KMS-11 (cell line): ENCODE measurements at regions not wholly inside any gene's neighbourhood (a gene's known extent, or its start where the extent isn't known, plus 50 kb on each side); places are given as distances from the start of the nearest gene placed in this dataset.

Source experiments
- H2AFZ ChIP-seq: fragments of 200-600 bp; sonication (generic); 2 replicates; pipeline ENCODE4 v1.6.1; 2016; ENCODE audit warnings: antibody characterized with exemption, mixed run types, low read depth
- H3K27ac ChIP-seq: fragments of 200-600 bp; sonication (generic); 2 replicates; pipeline ENCODE4 v1.6.1; 2016; ENCODE audit warnings: mild to moderate bottlenecking, mixed run types
- H3K27me3 ChIP-seq: fragments of 200-600 bp; sonication (generic); 2 replicates; pipeline ENCODE4 v1.6.1; 2017; ENCODE audit warnings: mild to moderate bottlenecking, low read depth, mixed run types, moderate library complexity; ENCODE audit not compliant: insufficient read depth
- H3K36me3 ChIP-seq: fragments of 200-600 bp; sonication (generic); 2 replicates; pipeline ENCODE4 v1.6.1; 2017; ENCODE audit warnings: mild to moderate bottlenecking, mixed run types; ENCODE audit not compliant: insufficient read depth
- H3K4me1 ChIP-seq: fragments of 200-600 bp; sonication (generic); 2 replicates; pipeline ENCODE4 v1.6.1; 2016; ENCODE audit warnings: mild to moderate bottlenecking, low read depth, mixed run types; ENCODE audit not compliant: poor library complexity, severe bottlenecking
- H3K4me2 ChIP-seq: fragments of 200-600 bp; sonication (generic); 2 replicates; pipeline ENCODE4 v1.7.0; 2016; ENCODE audit warnings: mild to moderate bottlenecking, mixed run types
- H3K4me3 ChIP-seq: fragments of 200-600 bp; sonication (generic); IDR thresholded peaks from 2 replicates; pipeline ENCODE4 v1.6.1; 2017; ENCODE audit warnings: low read depth, low read length, mixed read lengths; ENCODE audit not compliant: insufficient read depth
- H3K79me2 ChIP-seq: fragments of 200-600 bp; sonication (generic); 2 replicates; pipeline ENCODE4 v1.6.1; 2016; ENCODE audit warnings: low read depth, mixed run types; ENCODE audit not compliant: insufficient read depth
- H3K9ac ChIP-seq: fragments of 200-600 bp; sonication (generic); 2 replicates; pipeline ENCODE4 v1.6.1; 2016; ENCODE audit warnings: mild to moderate bottlenecking, mixed run types
- H4K20me1 ChIP-seq: fragments of 200-600 bp; sonication (generic); 2 replicates; pipeline ENCODE4 v1.6.1; 2016; ENCODE audit warnings: mild to moderate bottlenecking, mixed run types; ENCODE audit not compliant: insufficient read depth
- TF ChIP-seq, protein P1 (sequence below): fragments of 200-600 bp; sonication (generic); conservative IDR thresholded peaks from 2 replicates; pipeline ENCODE4 v1.6.1; 2017; ENCODE audit warnings: low read depth, mild to moderate bottlenecking, antibody characterized with exemption, low read length, moderate library complexity, mixed read lengths

DNA sequence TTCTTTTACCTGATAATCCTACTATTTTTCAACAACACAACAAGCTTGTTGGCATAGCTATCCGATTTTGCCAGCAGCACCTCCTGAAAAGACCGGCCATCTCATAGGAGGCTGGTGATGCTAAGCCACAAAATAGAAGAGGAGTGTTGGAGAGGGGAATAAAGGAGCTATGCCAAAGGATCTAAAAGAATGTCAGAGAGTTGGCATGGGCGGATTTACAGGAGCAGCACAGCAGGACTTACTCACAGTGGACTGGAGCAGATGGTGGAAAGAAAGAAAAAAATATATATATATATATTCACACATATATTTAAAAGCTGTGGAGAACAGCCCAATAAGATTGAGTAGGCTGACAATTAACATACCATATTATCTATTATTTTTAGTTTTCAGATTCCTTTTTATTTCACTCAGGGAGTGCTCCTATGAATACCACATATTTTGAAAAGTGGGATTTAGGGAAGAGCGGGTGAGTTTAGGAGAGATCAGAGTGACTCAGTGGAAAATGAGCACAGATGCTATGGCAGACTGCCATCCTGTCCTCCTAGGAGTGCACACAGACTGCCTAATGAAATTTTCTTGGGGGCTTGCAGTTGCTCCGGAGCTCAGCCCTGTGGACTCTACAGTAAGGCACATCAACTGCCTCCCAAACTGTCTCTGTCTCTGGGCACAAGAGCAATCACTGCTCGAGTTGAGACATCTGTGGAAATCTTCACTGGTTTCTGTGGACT lies 394.4 kb upstream of the CHRM3 start:
- no peaks in the 10 kb centered on the region for H3K79me2 ChIP-seq
- H3K4me2 ChIP-seq, result no peak overlapping the region
- TF ChIP-seq, protein P1, sequence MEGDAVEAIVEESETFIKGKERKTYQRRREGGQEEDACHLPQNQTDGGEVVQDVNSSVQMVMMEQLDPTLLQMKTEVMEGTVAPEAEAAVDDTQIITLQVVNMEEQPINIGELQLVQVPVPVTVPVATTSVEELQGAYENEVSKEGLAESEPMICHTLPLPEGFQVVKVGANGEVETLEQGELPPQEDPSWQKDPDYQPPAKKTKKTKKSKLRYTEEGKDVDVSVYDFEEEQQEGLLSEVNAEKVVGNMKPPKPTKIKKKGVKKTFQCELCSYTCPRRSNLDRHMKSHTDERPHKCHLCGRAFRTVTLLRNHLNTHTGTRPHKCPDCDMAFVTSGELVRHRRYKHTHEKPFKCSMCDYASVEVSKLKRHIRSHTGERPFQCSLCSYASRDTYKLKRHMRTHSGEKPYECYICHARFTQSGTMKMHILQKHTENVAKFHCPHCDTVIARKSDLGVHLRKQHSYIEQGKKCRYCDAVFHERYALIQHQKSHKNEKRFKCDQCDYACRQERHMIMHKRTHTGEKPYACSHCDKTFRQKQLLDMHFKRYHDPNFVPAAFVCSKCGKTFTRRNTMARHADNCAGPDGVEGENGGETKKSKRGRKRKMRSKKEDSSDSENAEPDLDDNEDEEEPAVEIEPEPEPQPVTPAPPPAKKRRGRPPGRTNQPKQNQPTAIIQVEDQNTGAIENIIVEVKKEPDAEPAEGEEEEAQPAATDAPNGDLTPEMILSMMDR, result no peak
- no peak overlapping the region for H3K4me3 ChIP-seq
- no peaks in the 10 kb centered on the region for H3K27me3 ChIP-seq
- no peaks in the 10 kb centered on the region for H3K4me1 ChIP-seq
- no peaks in the 10 kb centered on the region for H3K36me3 ChIP-seq
- no peaks in the 10 kb centered on the region for H4K20me1 ChIP-seq
- H3K27ac ChIP-seq, result no peak overlapping the region
- no peak overlapping the region for H3K9ac ChIP-seq
- no peak overlapping the region for H2AFZ ChIP-seq

DNA sequence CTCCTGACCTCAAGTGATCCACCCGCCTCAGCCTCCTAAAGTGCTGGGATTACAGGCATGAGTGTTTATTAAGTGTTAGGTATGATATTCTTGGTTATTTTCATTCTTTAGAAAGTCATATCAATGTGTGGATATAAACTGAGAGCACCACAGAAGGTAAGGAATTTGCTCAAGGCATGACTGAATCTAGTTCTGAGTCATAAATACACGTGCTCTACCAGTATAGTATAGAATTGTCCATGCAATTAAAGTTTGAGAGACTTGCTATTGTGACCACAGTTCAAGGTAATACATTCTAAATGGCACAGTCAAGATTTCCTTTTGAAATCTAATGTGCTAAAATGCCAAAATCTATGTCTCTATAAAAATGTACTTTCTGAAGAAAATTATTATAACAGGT lies 401.1 kb upstream of the CHRM3 start:
- Histone ChIP-seq H3K27me3 (no peaks in the 10 kb centered on the region), H2AFZ (no peak overlapping the region), H3K36me3 (no peaks in the 10 kb centered on the region), H3K27ac (no peak overlapping the region), H3K4me3 (no peak overlapping the region), H3K9ac (no peak overlapping the region), H3K4me1 (no peaks in the 10 kb centered on the region), H4K20me1 (no peaks in the 10 kb centered on the region), H3K4me2 (no peak overlapping the region), H3K79me2 (no peaks in the 10 kb centered on the region)
- TF ChIP-seq, protein P1, result no peak

DNA sequence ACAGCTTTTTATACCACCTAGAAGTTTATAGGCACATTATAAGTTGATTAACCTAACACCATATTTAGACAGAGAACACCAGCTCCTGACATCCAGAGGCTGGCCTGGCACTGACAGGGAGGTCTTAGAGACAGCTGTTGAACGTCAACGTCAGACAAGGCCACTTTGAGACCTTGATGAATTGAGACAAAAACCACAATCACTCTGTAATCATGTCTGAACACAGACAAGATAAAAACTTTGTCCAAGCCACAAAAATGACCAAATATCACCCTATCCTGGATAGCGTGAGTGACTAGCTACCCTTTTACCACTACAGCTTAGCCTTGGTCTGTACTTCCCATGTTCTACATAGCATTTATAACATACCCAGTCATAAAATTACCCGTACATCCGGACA lies 403.6 kb upstream of the CHRM3 start:
- Histone ChIP-seq H4K20me1 (no peaks in the 10 kb centered on the region), H3K4me1 (no peaks in the 10 kb centered on the region), H2AFZ (no peak overlapping the region), H3K27me3 (no peaks in the 10 kb centered on the region), H3K4me3 (no peak overlapping the region), H3K36me3 (no peaks in the 10 kb centered on the region), H3K4me2 (no peak overlapping the region), H3K79me2 (no peaks in the 10 kb centered on the region), H3K27ac (no peak overlapping the region), H3K9ac (no peak overlapping the region)
- TF ChIP-seq, protein P1, result no peak

DNA sequence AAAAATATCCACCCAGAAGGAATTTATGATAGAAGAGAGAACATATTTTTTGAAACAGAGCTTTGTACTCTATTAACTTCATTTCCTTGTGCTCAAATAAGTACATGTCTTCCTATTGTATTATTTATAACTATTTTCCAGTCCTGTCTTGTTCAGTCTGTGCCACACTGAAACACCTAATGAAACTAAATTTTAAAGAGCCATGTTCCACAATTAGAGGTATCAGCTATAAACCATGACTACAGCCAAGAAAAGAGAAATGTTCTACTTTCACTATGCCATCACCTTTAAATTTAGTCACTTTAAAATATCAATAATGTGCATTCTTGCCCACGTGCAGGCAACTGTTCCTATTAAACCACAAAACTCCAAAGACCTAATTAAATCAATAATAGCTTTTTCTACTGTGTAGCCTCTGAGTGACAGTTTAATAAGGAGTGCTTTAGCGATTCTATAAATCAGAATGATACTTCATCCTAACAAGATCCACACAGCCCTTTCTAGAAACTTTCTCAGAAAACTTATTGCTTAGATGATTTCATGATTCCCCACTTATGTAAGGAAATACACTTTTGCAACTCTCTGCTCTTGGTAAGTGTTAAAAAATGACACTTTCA lies 404.9 kb upstream of the CHRM3 start:
- no peak overlapping the region for H3K27ac ChIP-seq
- no peak overlapping the region for H3K4me2 ChIP-seq
- H2AFZ ChIP-seq, result no peak overlapping the region
- H3K9ac ChIP-seq, result no peak overlapping the region
- no peaks in the 10 kb centered on the region for H3K36me3 ChIP-seq
- H3K4me1 ChIP-seq, result no peaks in the 10 kb centered on the region
- no peaks in the 10 kb centered on the region for H3K27me3 ChIP-seq
- TF ChIP-seq, protein P1, result no peak
- H3K4me3 ChIP-seq, result no peak overlapping the region
- no peaks in the 10 kb centered on the region for H4K20me1 ChIP-seq
- H3K79me2 ChIP-seq, result no peaks in the 10 kb centered on the region
